ENCODE measurements at regions not wholly inside any gene's neighbourhood (a gene's known extent, or its start where the extent isn't known, plus 50 kb on each side); places are given as distances from the start of the nearest gene placed in this dataset.

GRCh38 chr3:59698091-59698490 lies 648.3 kb upstream of the CFAP20DC start:
- no peak for DNase-seq (ENCODE audit: low spot score)
- intact Hi-C loops (cut with DNase I), result no loop called here

GRCh38 chr3:59696783-59697182 lies 647.0 kb upstream of the CFAP20DC start:
- intact Hi-C loops (cut with DNase I), result no loop called here
- no peak for DNase-seq (ENCODE audit: low spot score)

GRCh38 chr3:59695860-59696259 lies 646.0 kb upstream of the CFAP20DC start:
- intact Hi-C loops (cut with DNase I), result no loop called here
- no peak for DNase-seq (ENCODE audit: low spot score)

- intact Hi-C loops (cut with DNase I), result no loop called here
- no peak for DNase-seq (ENCODE audit: low spot score)
These were observed 642.3 kb upstream of the CFAP20DC start for GRCh38 chr3:59692117-59692516.

GRCh38 chr3:59690886-59691285 lies 641.1 kb upstream of the CFAP20DC start:
- no peak for DNase-seq (ENCODE audit: low spot score)
- intact Hi-C loops (cut with DNase I), result no loop called here

- no peak for DNase-seq (ENCODE audit: low spot score)
- intact Hi-C loops (cut with DNase I), result no loop called here
These were observed 638.8 kb upstream of the CFAP20DC start for GRCh38 chr3:59688636-59689035.

- intact Hi-C loops (cut with DNase I), result no loop called here
These were observed 635.6 kb upstream of the CFAP20DC start for GRCh38 chr3:59685432-59685831.

GRCh38 chr3:59684766-59685165 lies 634.9 kb upstream of the CFAP20DC start:
- intact Hi-C loops (cut with DNase I), result no loop called here
- DNase-seq (ENCODE audit: low spot score), result no peak

More at GRCh38 chr3:59685432-59685831, 635.6 kb upstream of the CFAP20DC start:
- no peak for DNase-seq (ENCODE audit: low spot score)

GRCh38 chr3:59680919-59681318 lies 631.1 kb upstream of the CFAP20DC start:
- intact Hi-C loops (cut with DNase I), result no loop called here
- DNase-seq (ENCODE audit: low spot score), result no peak

- no peak for DNase-seq (ENCODE audit: low spot score)
- intact Hi-C loops (cut with DNase I), result no loop called here
These were observed 628.2 kb upstream of the CFAP20DC start for GRCh38 chr3:59677747-59678702.

- intact Hi-C loops (cut with DNase I), result no loop called here
- DNase-seq (ENCODE audit: low spot score), result no peak
These were observed 625.7 kb upstream of the CFAP20DC start for GRCh38 chr3:59675495-59675894.

GRCh38 chr3:59663076-59663850 lies 613.4 kb upstream of the CFAP20DC start:
- intact Hi-C loops (cut with DNase I), result no loop called here
- no peak for DNase-seq (ENCODE audit: low spot score)

- no peak for DNase-seq (ENCODE audit: low spot score)
- intact Hi-C loops (cut with DNase I), result no loop called here
These were observed 611.2 kb upstream of the CFAP20DC start for GRCh38 chr3:59660852-59661625.

- DNase-seq (ENCODE audit: low spot score), result no peak
- intact Hi-C loops (cut with DNase I), result no loop called here
These were observed 610.6 kb upstream of the CFAP20DC start for GRCh38 chr3:59660376-59660775.

- DNase-seq (ENCODE audit: low spot score), result no peak
- intact Hi-C loops (cut with DNase I), result no loop called here
These were observed 609.9 kb upstream of the CFAP20DC start for GRCh38 chr3:59659755-59660154.

- intact Hi-C loops (cut with DNase I), result no loop called here
- DNase-seq (ENCODE audit: low spot score), result no peak
These were observed 609.0 kb upstream of the CFAP20DC start for GRCh38 chr3:59658866-59659265.

GRCh38 chr3:59658274-59658673 lies 608.4 kb upstream of the CFAP20DC start:
- no peak for DNase-seq (ENCODE audit: low spot score)
- intact Hi-C loops (cut with DNase I), result no loop called here

GRCh38 chr3:59655418-59656015 lies 605.7 kb upstream of the CFAP20DC start:
- intact Hi-C loops (cut with DNase I), result no loop called here
- DNase-seq (ENCODE audit: low spot score), result no peak

All from cardiac septum (tissue), 1 donor.